ENCODE measurements at regions not wholly inside any gene's neighbourhood (a gene's known extent, or its start where the extent isn't known, plus 50 kb on each side); places are given as distances from the start of the nearest gene placed in this dataset.
"Not testable (repeated sequence)": the region's sequence is repeated elsewhere in the genome, so short reads cannot be mapped to it uniquely, and the experiment has no call there.

- no peak for DNase-seq (ENCODE audit: low read depth)
These were observed 417.7 kb upstream of the GYPC start for GRCh38 chr2:126238251-126238650.

- no peak for DNase-seq (ENCODE audit: low read depth)
These were observed 416.5 kb upstream of the GYPC start for GRCh38 chr2:126239320-126239955.

- no peak for DNase-seq (ENCODE audit: low read depth)
These were observed 415.0 kb upstream of the GYPC start for GRCh38 chr2:126241001-126241400.

GRCh38 chr2:126241411-126241810, 414.5 kb upstream of the GYPC start:
- no peak for DNase-seq (ENCODE audit: low read depth)

- no peak for DNase-seq (ENCODE audit: low read depth)
These were observed 411.0 kb upstream of the GYPC start for GRCh38 chr2:126244937-126245336.

GRCh38 chr2:126253669-126254068, 402.3 kb upstream of the GYPC start:
- DNase-seq (ENCODE audit: low read depth), result no peak

- no peak for DNase-seq (ENCODE audit: low read depth)
These were observed 391.3 kb upstream of the GYPC start for GRCh38 chr2:126264625-126265024.

GRCh38 chr2:126269911-126270310, 386.0 kb upstream of the GYPC start:
- no peak for DNase-seq (ENCODE audit: low read depth)

- DNase-seq (ENCODE audit: low read depth), result no peak
These were observed 385.4 kb upstream of the GYPC start for GRCh38 chr2:126270587-126270986.

- no peak for DNase-seq (ENCODE audit: low read depth)
These were observed 383.6 kb upstream of the GYPC start for GRCh38 chr2:126272401-126272800.

- DNase-seq (ENCODE audit: low read depth), result no peak
These were observed 380.9 kb upstream of the GYPC start for GRCh38 chr2:126275098-126275497.

- not testable (repeated sequence) for DNase-seq (ENCODE audit: low read depth)
These were observed 379.7 kb upstream of the GYPC start for GRCh38 chr2:126276268-126276667.

- DNase-seq (ENCODE audit: low read depth), result no peak
These were observed 367.6 kb upstream of the GYPC start for GRCh38 chr2:126288362-126288761.

- DNase-seq (ENCODE audit: low read depth), result not testable (repeated sequence)
These were observed 362.0 kb upstream of the GYPC start for GRCh38 chr2:126293962-126294361.

- no peak for DNase-seq (ENCODE audit: low read depth)
These were observed 356.4 kb upstream of the GYPC start for GRCh38 chr2:126299469-126299976.

- no peak for DNase-seq (ENCODE audit: low read depth)
These were observed 355.6 kb upstream of the GYPC start for GRCh38 chr2:126300348-126300747.

GRCh38 chr2:126302043-126302442, 353.9 kb upstream of the GYPC start:
- DNase-seq (ENCODE audit: low read depth), result no peak

GRCh38 chr2:126303113-126303512, 352.8 kb upstream of the GYPC start:
- DNase-seq (ENCODE audit: low read depth), result no peak

GRCh38 chr2:126304154-126304553, 351.8 kb upstream of the GYPC start:
- DNase-seq (ENCODE audit: low read depth), result no peak

GRCh38 chr2:126306539-126306938, 349.4 kb upstream of the GYPC start:
- no peak for DNase-seq (ENCODE audit: low read depth)

- DNase-seq (ENCODE audit: low read depth), result no peak
These were observed 348.2 kb upstream of the GYPC start for GRCh38 chr2:126307740-126308139.

GRCh38 chr2:126309185-126309584, 346.8 kb upstream of the GYPC start:
- no peak for DNase-seq (ENCODE audit: low read depth)

GRCh38 chr2:126312579-126312978, 343.4 kb upstream of the GYPC start:
- DNase-seq (ENCODE audit: low read depth), result no peak

GRCh38 chr2:126315828-126316227, 340.1 kb upstream of the GYPC start:
- DNase-seq (ENCODE audit: low read depth), result no peak

Measured in stimulated activated CD8-positive, alpha-beta memory T cell treated with anti-CD3 and anti-CD28 coated beads, Interleukin-12 subunit alpha, Interleukin-12 subunit beta, amount 100 ng/mL, for 4 hours (primary cell).